ENCODE measurements at regions not wholly inside any gene's neighbourhood (a gene's known extent, or its start where the extent isn't known, plus 50 kb on each side); places are given as distances from the start of the nearest gene placed in this dataset.

GRCh38 chr1:25131794-25132193 is 100.5 kb downstream of the SYF2 start:
- no peaks in the 10 kb centered on the region for H3K9me3 ChIP-seq (ENCODE audit: control insufficient read depth, low read depth, low read length)
- no peaks in the 10 kb centered on the region for H4K20me1 ChIP-seq (ENCODE audit: control insufficient read depth, insufficient read depth, insufficient read length)
- no peak overlapping the region for H2BK5ac ChIP-seq (ENCODE audit: insufficient read length, low read length)
- H2AFZ ChIP-seq (ENCODE audit: low read length) = no peak overlapping the region
- no peak overlapping the region for H3K56ac ChIP-seq (ENCODE audit: insufficient read length, low read depth, low read length)
- H3K4me2 ChIP-seq (ENCODE audit: insufficient read depth, insufficient read length, low read length) = no peak overlapping the region
- TF ChIP-seq, protein P1, sequence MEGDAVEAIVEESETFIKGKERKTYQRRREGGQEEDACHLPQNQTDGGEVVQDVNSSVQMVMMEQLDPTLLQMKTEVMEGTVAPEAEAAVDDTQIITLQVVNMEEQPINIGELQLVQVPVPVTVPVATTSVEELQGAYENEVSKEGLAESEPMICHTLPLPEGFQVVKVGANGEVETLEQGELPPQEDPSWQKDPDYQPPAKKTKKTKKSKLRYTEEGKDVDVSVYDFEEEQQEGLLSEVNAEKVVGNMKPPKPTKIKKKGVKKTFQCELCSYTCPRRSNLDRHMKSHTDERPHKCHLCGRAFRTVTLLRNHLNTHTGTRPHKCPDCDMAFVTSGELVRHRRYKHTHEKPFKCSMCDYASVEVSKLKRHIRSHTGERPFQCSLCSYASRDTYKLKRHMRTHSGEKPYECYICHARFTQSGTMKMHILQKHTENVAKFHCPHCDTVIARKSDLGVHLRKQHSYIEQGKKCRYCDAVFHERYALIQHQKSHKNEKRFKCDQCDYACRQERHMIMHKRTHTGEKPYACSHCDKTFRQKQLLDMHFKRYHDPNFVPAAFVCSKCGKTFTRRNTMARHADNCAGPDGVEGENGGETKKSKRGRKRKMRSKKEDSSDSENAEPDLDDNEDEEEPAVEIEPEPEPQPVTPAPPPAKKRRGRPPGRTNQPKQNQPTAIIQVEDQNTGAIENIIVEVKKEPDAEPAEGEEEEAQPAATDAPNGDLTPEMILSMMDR (conservative IDR thresholded peaks at IDR 0.05) = no peak
- no peaks in the 10 kb centered on the region for H3K23me2 ChIP-seq (ENCODE audit: insufficient read length, low read depth, low read length, poor library complexity, severe bottlenecking)
- H3K23ac ChIP-seq (ENCODE audit: insufficient read length, low read depth, low read length) = no peak overlapping the region
- no peak overlapping the region for H2BK15ac ChIP-seq (ENCODE audit: low read depth, low read length)
- no CpG with 5 or more reads among the region's 4 CpGs for WGBS (ENCODE audit: extremely low coverage, insufficient read length, low lambda C conversion rate)
- H3K9ac ChIP-seq (ENCODE audit: extremely low read depth, insufficient read length, low read length) = no peak overlapping the region
- Mint-ChIP-seq H3K27me3 (ENCODE audit: low read depth) (peaks cover 1% of the 10 kb centered on the region), H3K4me3 (no peak overlapping the region), H3K36me3 (ENCODE audit: insufficient read depth in 1 of 3, low read depth in 3 of 3) (no peaks in the 10 kb centered on the region; a peak in 1 of 7 replicates), H3K27ac (no peak overlapping the region; a peak in 1 of 7 replicates), H3K9me3 (no peaks in the 10 kb centered on the region), H3K4me1 (peaks cover 6% of the 10 kb centered on the region in 2 experiments; a peak in 3 of 4 replicates)
- H2BK120ac ChIP-seq (ENCODE audit: low read depth, low read length, poor library complexity, severe bottlenecking) = no peak overlapping the region
- H4K5ac ChIP-seq (ENCODE audit: insufficient read length, low read depth, low read length) = no peak overlapping the region
- DNase-seq = no peak
- no peak overlapping the region for H4K91ac ChIP-seq (ENCODE audit: insufficient read length, low read depth, low read length)
- no peaks in the 10 kb centered on the region for H3K79me2 ChIP-seq (ENCODE audit: insufficient read depth, low read length)
- no peak overlapping the region for H3K4ac ChIP-seq (ENCODE audit: low read depth, low read length)
- H3K14ac ChIP-seq (ENCODE audit: insufficient read depth, low read length) = no peak overlapping the region
- no peak overlapping the region for H2AK5ac ChIP-seq (ENCODE audit: insufficient read length, low read length)
- H3K4me1 ChIP-seq (ENCODE audit: insufficient read depth, low read length) = no peaks in the 10 kb centered on the region
- no peak overlapping the region for H4K8ac ChIP-seq (replicated peaks; ENCODE audit: insufficient read length, low read depth, low read length)
- no peak overlapping the region for H3K27ac ChIP-seq (ENCODE audit: insufficient read length, low read depth, low read length)
- H3K18ac ChIP-seq (ENCODE audit: insufficient read length, low read depth, low read length) = no peak overlapping the region
- no peak overlapping the region for H3T11ph ChIP-seq (ENCODE audit: low read length)
- no peaks in the 10 kb centered on the region for H3K27me3 ChIP-seq (ENCODE audit: insufficient read depth, low read length)
- no peak overlapping the region for H2BK20ac ChIP-seq (ENCODE audit: low read depth, low read length, poor library complexity, severe bottlenecking)
- no peak overlapping the region for H2BK12ac ChIP-seq (ENCODE audit: insufficient read length, low read depth, low read length)
- H3K79me1 ChIP-seq (ENCODE audit: insufficient read depth, low read depth, low read length, poor library complexity, severe bottlenecking) = no peaks in the 10 kb centered on the region

All from H9 (cell line).